WTC11 (cell line): ENCODE measurements at regions not wholly inside any gene's neighbourhood (a gene's known extent, or its start where the extent isn't known, plus 50 kb on each side); places are given as distances from the start of the nearest gene placed in this dataset.

ENCODE experiments used
- ARID4B ChIP-seq: sonication (generic); formaldehyde crosslinking; IDR thresholded peaks from 2 replicates; pipeline ENCODE4 v1.8.0; 2023; ENCODE audit warnings: missing genetic modification reagents, mild to moderate bottlenecking, borderline replicate concordance
- ATF6 ChIP-seq: sonication (generic); formaldehyde crosslinking; IDR thresholded peaks from 2 replicates; pipeline ENCODE4 v1.8.1; 2023; ENCODE audit warnings: mild to moderate bottlenecking, missing genetic modification reagents
- CBFB ChIP-seq: sonication (generic); formaldehyde crosslinking; IDR thresholded peaks from 2 replicates; pipeline ENCODE4 v1.8.1; 2022; ENCODE audit warnings: mild to moderate bottlenecking, low read depth, missing genetic modification reagents
- CTCF ChIP-seq: fragments of 200-600 bp; IDR thresholded peaks from 2 replicates; pipeline ENCODE4 v1.8.0; 2022; ENCODE audit warnings: antibody characterized with exemption
- ETV6 ChIP-seq: sonication (generic); formaldehyde crosslinking; IDR thresholded peaks from 2 replicates; pipeline ENCODE4 v1.8.1; 2022; ENCODE audit warnings: mild to moderate bottlenecking, missing genetic modification reagents
- MAX ChIP-seq: sonication (generic); formaldehyde crosslinking; IDR thresholded peaks from 2 replicates; pipeline ENCODE4 v1.8.0; 2022; ENCODE audit warnings: mild to moderate bottlenecking, missing genetic modification reagents
- MYBL2 ChIP-seq: sonication (generic); formaldehyde crosslinking; IDR thresholded peaks from 2 replicates; pipeline ENCODE4 v1.8.1; 2023; ENCODE audit warnings: mild to moderate bottlenecking, moderate library complexity, missing genetic modification reagents
- NR1H2 ChIP-seq: sonication (generic); formaldehyde crosslinking; IDR thresholded peaks from 2 replicates; pipeline ENCODE4 v1.9.0; 2021; ENCODE audit warnings: mild to moderate bottlenecking, moderate library complexity, missing genetic modification reagents
- SP1 ChIP-seq: sonication (generic); formaldehyde crosslinking; conservative IDR thresholded peaks from 2 replicates; pipeline ENCODE4 v1.8.1; 2022; ENCODE audit warnings: missing genetic modification reagents
- ZNF423 ChIP-seq: fragments of 250-450 bp; sonication (Bioruptor Pico); IDR thresholded peaks from 2 replicates; pipeline ENCODE4 v2.1.2; 2022; ENCODE audit warnings: mild to moderate bottlenecking, moderate library complexity

GRCh38 chr2:2887772-2888387 is 489.7 kb downstream of the EIPR1 start:
- TF ChIP-seq ARID4B (CRISPR knock-in tag) (no peak), MAX (no peak), SP1 (CRISPR knock-in tag) (no peak), CTCF (no peak), CBFB (CRISPR knock-in tag) (no peak), ETV6 (CRISPR knock-in tag) (no peak), ZNF423 (CRISPR knock-in tag) (no peak), MYBL2 (CRISPR knock-in tag) (no peak), NR1H2 (CRISPR knock-in tag) (no peak), ATF6 (CRISPR knock-in tag) (no peak)
